Stimulated activated CD8-positive, alpha-beta memory T cell treated with anti-CD3 and anti-CD28 coated beads, Interleukin-15, amount 100 ng/mL, for 48 hours (primary cell): ENCODE measurements at regions not wholly inside any gene's neighbourhood (a gene's known extent, or its start where the extent isn't known, plus 50 kb on each side); places are given as distances from the start of the nearest gene placed in this dataset.
"Not testable (repeated sequence)": the region's sequence is repeated elsewhere in the genome, so short reads cannot be mapped to it uniquely, and the experiment has no call there.

ENCODE experiments used
- DNase-seq, 2 donors: peaks; one replicate each; pipeline ENCODE4 v3.0.0-alpha.2; 2020; ENCODE audit warnings: low read depth in 2 of 2

- no peak for DNase-seq
Observed at GRCh38 chr10:9274206-9274755, 1219.8 kb downstream of the GATA3 start.

- DNase-seq, result no peak
Observed at GRCh38 chr10:9275861-9276260, 1221.4 kb downstream of the GATA3 start.

GRCh38 chr10:9285690-9286089, 1231.2 kb downstream of the GATA3 start:
- DNase-seq, result no peak

- DNase-seq, result no peak
Observed at GRCh38 chr10:9289811-9290210, 1235.3 kb downstream of the GATA3 start.

GRCh38 chr10:9291081-9291480, 1236.6 kb downstream of the GATA3 start:
- DNase-seq, result no peak

GRCh38 chr10:9294132-9294663, 1239.7 kb downstream of the GATA3 start:
- no peak for DNase-seq

GRCh38 chr10:9294865-9295264, 1240.4 kb downstream of the GATA3 start:
- no peak for DNase-seq

GRCh38 chr10:9296190-9296589, 1241.7 kb downstream of the GATA3 start:
- DNase-seq, result no peak

- no peak for DNase-seq
Observed at GRCh38 chr10:9297580-9297979, 1243.1 kb downstream of the GATA3 start.

GRCh38 chr10:9299966-9300365, 1245.5 kb downstream of the GATA3 start:
- DNase-seq, result no peak

- no peak for DNase-seq
Observed at GRCh38 chr10:9301148-9301547, 1246.7 kb downstream of the GATA3 start.

- no peak for DNase-seq
Observed at GRCh38 chr10:9301554-9301953, 1247.1 kb downstream of the GATA3 start.

GRCh38 chr10:9302140-9302746, 1247.8 kb downstream of the GATA3 start:
- DNase-seq, result no peak

- no peak for DNase-seq
Observed at GRCh38 chr10:9305018-9305655, 1250.6 kb downstream of the GATA3 start.

GRCh38 chr10:9311702-9312499, 1257.4 kb downstream of the GATA3 start:
- DNase-seq, result no peak

- no peak for DNase-seq
Observed at GRCh38 chr10:9315292-9315691, 1260.8 kb downstream of the GATA3 start.

GRCh38 chr10:9331583-9332008, 1277.1 kb downstream of the GATA3 start:
- DNase-seq, result no peak

GRCh38 chr10:9334270-9334669, 1279.8 kb downstream of the GATA3 start:
- DNase-seq, result no peak

- no peak for DNase-seq
Observed at GRCh38 chr10:9339716-9340115, 1285.2 kb downstream of the GATA3 start.

- no peak for DNase-seq
Observed at GRCh38 chr10:9342885-9343570, 1288.5 kb downstream of the GATA3 start.

- not testable (repeated sequence) for DNase-seq
Observed at GRCh38 chr10:9347933-9348332, 1293.4 kb downstream of the GATA3 start.

- no peak for DNase-seq
Observed at GRCh38 chr10:9357471-9357870, 1303.0 kb downstream of the GATA3 start.
